ENCODE measurements at regions not wholly inside any gene's neighbourhood (a gene's known extent, or its start where the extent isn't known, plus 50 kb on each side); places are given as distances from the start of the nearest gene placed in this dataset.

- POLR2A ChIA-PET = no interaction called here
Measured at GRCh38 chr1:194184425-194184824, 998.0 kb upstream of the B3GALT2 start.

GRCh38 chr1:194181845-194182244 lies 995.4 kb upstream of the B3GALT2 start:
- no peak for DNase-seq (ENCODE audit: extremely low spot score)

More at GRCh38 chr1:194184425-194184824, 998.0 kb upstream of the B3GALT2 start:
- TF ChIP-seq, protein P1, sequence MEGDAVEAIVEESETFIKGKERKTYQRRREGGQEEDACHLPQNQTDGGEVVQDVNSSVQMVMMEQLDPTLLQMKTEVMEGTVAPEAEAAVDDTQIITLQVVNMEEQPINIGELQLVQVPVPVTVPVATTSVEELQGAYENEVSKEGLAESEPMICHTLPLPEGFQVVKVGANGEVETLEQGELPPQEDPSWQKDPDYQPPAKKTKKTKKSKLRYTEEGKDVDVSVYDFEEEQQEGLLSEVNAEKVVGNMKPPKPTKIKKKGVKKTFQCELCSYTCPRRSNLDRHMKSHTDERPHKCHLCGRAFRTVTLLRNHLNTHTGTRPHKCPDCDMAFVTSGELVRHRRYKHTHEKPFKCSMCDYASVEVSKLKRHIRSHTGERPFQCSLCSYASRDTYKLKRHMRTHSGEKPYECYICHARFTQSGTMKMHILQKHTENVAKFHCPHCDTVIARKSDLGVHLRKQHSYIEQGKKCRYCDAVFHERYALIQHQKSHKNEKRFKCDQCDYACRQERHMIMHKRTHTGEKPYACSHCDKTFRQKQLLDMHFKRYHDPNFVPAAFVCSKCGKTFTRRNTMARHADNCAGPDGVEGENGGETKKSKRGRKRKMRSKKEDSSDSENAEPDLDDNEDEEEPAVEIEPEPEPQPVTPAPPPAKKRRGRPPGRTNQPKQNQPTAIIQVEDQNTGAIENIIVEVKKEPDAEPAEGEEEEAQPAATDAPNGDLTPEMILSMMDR (IDR thresholded peaks at IDR 0.05; ENCODE audit: control extremely low read depth, extremely low read depth, low read depth, missing control alignments) = no peak
- CTCF ChIA-PET = interaction anchor here (4.1 kb wide), 1 partner anchor 9 kb away, joined by 16 read pairs; no protein-coding TSS in a partner anchor
- DNase-seq (ENCODE audit: extremely low spot score) = no peak

DNA sequence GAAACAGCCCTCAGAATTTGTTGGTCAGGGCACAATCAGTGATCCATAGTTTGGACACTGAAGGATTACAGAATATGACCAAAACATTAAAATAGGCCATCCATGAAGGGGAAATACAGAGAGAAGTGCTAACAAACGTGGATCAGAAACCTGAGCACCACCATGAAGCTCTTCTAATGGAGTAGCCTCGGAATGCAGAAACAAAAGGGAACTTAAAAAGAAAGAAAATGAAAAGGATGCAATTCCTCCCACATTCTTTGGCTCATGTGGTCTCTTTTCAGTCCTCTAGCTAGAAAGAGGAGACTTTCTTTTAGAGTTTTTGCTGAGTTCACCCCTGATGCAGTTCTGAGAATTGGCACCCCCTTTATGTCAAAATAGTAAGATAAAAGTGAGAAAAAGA lies 989.8 kb upstream of the B3GALT2 start:
- ChIA-PET CTCF (no interaction called here), POLR2A (no interaction called here)
- TF ChIP-seq, protein P1 (IDR thresholded peaks at IDR 0.05; ENCODE audit: control extremely low read depth, extremely low read depth, low read depth, missing control alignments) = no peak
- no peak for DNase-seq (ENCODE audit: extremely low spot score)

More at GRCh38 chr1:194181845-194182244, 995.4 kb upstream of the B3GALT2 start:
- TF ChIP-seq, protein P1 (IDR thresholded peaks at IDR 0.05; ENCODE audit: control extremely low read depth, extremely low read depth, low read depth, missing control alignments) = no peak
- CTCF ChIA-PET = interaction anchor here (4.1 kb wide), 1 partner anchor 11 kb away, joined by 16 read pairs; no protein-coding TSS in a partner anchor
- POLR2A ChIA-PET = no interaction called here

DNA sequence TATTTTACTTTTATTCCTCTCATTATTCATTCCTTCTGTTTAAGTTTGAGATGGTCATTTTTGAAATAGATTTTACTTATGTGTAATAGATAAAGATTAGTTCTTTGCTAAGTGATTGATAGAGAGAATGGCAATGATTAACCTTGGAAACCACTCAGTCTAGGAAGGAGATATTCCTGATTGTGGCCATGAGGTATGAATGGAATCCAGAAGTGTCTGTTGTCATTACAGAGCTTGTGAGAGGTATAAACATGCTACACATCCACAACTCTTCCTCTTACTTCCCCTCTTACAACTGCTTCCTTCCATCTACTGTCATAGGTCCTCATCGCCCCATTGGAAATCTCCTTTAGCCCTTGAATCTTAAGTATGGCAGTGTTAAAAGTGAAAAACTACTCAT lies 988.8 kb upstream of the B3GALT2 start:
- ChIA-PET CTCF (no interaction called here), POLR2A (no interaction called here)
- TF ChIP-seq, protein P1 (IDR thresholded peaks at IDR 0.05; ENCODE audit: control extremely low read depth, extremely low read depth, low read depth, missing control alignments) = no peak
- DNase-seq (ENCODE audit: extremely low spot score) = no peak

DNA sequence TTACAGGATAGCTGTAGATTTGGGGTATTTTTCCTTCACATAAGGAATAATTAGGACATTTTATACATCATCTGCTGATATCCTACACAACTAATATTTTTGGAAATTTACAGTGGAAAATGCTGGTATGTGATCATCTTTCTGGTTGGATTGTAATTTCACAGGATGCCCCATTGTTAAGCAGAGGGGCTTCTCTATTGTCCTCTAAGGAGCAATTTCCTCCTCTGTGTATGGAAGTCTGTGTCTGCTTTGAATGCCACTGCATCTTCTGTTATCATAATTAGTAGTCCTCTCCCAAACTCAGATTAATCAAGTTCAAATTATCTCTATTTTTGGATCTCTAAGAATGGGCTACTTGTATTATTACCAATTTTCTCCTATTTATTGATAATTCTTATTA lies 988.1 kb upstream of the B3GALT2 start:
- TF ChIP-seq, protein P1 (IDR thresholded peaks at IDR 0.05; ENCODE audit: control extremely low read depth, extremely low read depth, low read depth, missing control alignments) = no peak
- ChIA-PET POLR2A (no interaction called here), CTCF (no interaction called here)
- DNase-seq (ENCODE audit: extremely low spot score) = no peak

- POLR2A ChIA-PET = no interaction called here
- CTCF ChIA-PET = no interaction called here
- no peak for DNase-seq (ENCODE audit: extremely low spot score)
- TF ChIP-seq, protein P1 (IDR thresholded peaks at IDR 0.05; ENCODE audit: control extremely low read depth, extremely low read depth, low read depth, missing control alignments) = no peak
Measured at GRCh38 chr1:194171596-194171995, 985.2 kb upstream of the B3GALT2 start.

All from GM10248 (cell line).